Glutamatergic neuron (in vitro differentiated cells): ENCODE measurements at regions not wholly inside any gene's neighbourhood (a gene's known extent, or its start where the extent isn't known, plus 50 kb on each side); places are given as distances from the start of the nearest gene placed in this dataset.

Source experiments
- DNase-seq: peaks from one replicate; pipeline ENCODE4 v3.0.0; 2022
- H3K27ac Mint-ChIP-seq: one replicate; pipeline ENCODE4 v1.8.0; 2020; ENCODE audit warnings: mild to moderate bottlenecking, mixed read lengths, inconsistent platforms; ENCODE audit not compliant: unreplicated experiment
- H3K27me3 Mint-ChIP-seq: one replicate; pipeline ENCODE4 v1.8.0; 2020; ENCODE audit warnings: mild to moderate bottlenecking, moderate library complexity, mixed read lengths, inconsistent platforms; ENCODE audit not compliant: unreplicated experiment
- H3K36me3 Mint-ChIP-seq: one replicate; pipeline ENCODE4 v1.8.0; 2020; ENCODE audit warnings: mild to moderate bottlenecking, mixed read lengths, inconsistent platforms; ENCODE audit not compliant: unreplicated experiment
- H3K4me1 Mint-ChIP-seq: one replicate; pipeline ENCODE4 v1.8.0; 2020; ENCODE audit warnings: mild to moderate bottlenecking, low read depth, mixed read lengths, inconsistent platforms; ENCODE audit not compliant: unreplicated experiment
- H3K4me3 Mint-ChIP-seq: one replicate; pipeline ENCODE4 v1.8.0; 2020; ENCODE audit warnings: mild to moderate bottlenecking, mixed read lengths, inconsistent platforms; ENCODE audit not compliant: unreplicated experiment
- H3K9me3 Mint-ChIP-seq: one replicate; pipeline ENCODE4 v1.8.0; 2020; ENCODE audit warnings: mild to moderate bottlenecking, moderate library complexity, mixed read lengths, inconsistent platforms; ENCODE audit not compliant: unreplicated experiment
- TF ChIP-seq, protein P1 (sequence below): fragments of 200-600 bp; sonication (generic); IDR thresholded peaks from one replicate; pipeline ENCODE4 v1.5.0; 2021; ENCODE audit not compliant: partially characterized antibody, unreplicated experiment

DNA sequence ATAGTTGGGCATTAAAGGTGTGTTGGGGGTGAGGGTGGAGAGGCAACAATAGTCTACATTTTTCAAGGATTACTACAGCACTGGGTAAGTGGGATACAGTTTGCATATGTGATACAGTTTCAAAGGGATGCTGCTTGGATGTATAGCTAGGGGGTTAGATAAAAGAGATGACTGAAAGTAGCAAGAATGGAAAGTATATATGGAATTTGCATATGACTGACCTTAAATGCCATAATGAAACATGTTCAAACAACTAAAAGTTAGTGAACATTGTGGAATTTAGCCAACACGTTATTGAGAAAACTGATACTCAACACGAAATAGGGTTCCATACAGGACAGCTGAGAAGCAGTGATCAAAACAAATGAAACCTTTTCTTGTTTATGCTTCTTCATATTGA is 124.8 kb upstream of the CHRM3 start:
- Mint-ChIP-seq H3K4me3 (no peak overlapping the region), H3K27ac (no peak overlapping the region), H3K4me1 (no peaks in the 10 kb centered on the region), H3K36me3 (no peaks in the 10 kb centered on the region), H3K9me3 (peaks cover 2% of the 10 kb centered on the region), H3K27me3 (no peaks in the 10 kb centered on the region)
- no peak for DNase-seq
- TF ChIP-seq, protein P1, sequence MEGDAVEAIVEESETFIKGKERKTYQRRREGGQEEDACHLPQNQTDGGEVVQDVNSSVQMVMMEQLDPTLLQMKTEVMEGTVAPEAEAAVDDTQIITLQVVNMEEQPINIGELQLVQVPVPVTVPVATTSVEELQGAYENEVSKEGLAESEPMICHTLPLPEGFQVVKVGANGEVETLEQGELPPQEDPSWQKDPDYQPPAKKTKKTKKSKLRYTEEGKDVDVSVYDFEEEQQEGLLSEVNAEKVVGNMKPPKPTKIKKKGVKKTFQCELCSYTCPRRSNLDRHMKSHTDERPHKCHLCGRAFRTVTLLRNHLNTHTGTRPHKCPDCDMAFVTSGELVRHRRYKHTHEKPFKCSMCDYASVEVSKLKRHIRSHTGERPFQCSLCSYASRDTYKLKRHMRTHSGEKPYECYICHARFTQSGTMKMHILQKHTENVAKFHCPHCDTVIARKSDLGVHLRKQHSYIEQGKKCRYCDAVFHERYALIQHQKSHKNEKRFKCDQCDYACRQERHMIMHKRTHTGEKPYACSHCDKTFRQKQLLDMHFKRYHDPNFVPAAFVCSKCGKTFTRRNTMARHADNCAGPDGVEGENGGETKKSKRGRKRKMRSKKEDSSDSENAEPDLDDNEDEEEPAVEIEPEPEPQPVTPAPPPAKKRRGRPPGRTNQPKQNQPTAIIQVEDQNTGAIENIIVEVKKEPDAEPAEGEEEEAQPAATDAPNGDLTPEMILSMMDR: no peak

DNA sequence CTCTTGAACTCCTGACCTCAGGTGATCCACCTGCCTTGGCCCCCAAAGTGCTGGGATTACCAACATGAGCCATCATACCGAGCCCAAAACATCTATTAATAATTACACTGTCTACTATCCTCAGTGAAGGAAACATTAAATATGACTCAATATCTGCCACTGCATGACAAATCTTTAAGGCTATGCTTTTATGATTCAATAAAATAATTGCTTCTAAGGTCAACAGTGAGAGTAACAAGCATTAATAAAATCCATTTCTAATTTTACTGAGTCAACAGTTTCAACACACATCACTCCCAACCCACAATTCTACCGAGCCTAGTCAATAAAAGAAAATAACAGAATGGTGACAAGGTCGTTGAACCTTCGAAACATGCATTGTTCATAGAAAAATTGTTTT is 125.5 kb upstream of the CHRM3 start:
- H3K36me3 Mint-ChIP-seq: no peaks in the 10 kb centered on the region
- H3K27me3 Mint-ChIP-seq: no peaks in the 10 kb centered on the region
- H3K4me1 Mint-ChIP-seq: no peaks in the 10 kb centered on the region
- TF ChIP-seq, protein P1: no peak
- peaks cover 2% of the 10 kb centered on the region for H3K9me3 Mint-ChIP-seq
- H3K27ac Mint-ChIP-seq: no peak overlapping the region
- no peak overlapping the region for H3K4me3 Mint-ChIP-seq
- no peak for DNase-seq

DNA sequence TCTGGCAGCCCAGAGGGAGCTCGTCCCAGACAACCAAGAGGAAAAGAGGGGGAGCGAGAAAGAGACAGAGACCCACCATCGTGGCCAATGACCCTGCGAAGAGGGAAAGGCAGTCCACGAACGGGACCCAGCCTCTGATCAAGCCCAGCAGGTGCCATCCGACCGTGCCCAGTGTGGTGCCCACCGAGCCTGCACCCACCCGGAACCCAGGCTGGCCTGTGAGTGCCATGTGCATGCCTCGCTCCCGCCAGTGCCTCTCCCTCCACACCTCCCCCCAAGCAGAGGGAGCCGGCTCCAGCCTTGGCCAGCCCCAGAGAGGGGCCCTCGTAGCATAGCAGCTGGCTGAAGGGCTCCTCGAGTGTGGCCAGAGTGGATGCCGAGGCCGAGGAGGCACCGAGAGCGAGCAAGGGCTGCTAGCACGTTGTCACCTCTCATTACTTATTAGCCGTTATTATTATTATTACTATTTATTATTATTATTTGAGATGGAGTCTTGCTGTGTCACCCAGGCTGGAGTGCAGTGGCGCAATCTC is 130.7 kb upstream of the CHRM3 start:
- TF ChIP-seq, protein P1: no peak
- Mint-ChIP-seq H3K4me1 (no peaks in the 10 kb centered on the region), H3K27me3 (no peaks in the 10 kb centered on the region), H3K27ac (no peak overlapping the region), H3K4me3 (no peak overlapping the region), H3K36me3 (no peaks in the 10 kb centered on the region), H3K9me3 (peaks cover 2% of the 10 kb centered on the region)
- no peak for DNase-seq

DNA sequence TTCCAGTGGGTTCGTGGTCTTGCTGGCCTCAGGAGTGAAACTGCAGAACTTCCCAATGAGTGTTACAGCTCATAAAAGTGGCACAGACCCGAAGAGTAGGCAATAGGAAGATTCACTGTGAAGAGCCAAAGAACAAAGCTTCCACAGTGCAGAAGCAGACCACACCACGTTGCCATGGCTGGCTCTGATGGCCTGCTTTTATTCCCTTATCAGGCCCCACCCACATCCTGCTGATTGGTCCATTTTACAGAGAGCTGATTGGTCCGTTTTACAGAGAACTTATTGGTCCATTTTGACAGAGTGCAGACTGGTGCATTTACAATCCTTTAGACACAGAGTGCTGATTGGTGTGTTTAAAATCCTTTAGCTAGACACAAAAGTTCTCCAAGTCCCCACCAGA is 131.4 kb upstream of the CHRM3 start:
- TF ChIP-seq, protein P1: no peak
- Mint-ChIP-seq H3K36me3 (no peaks in the 10 kb centered on the region), H3K27ac (no peak overlapping the region)

DNA sequence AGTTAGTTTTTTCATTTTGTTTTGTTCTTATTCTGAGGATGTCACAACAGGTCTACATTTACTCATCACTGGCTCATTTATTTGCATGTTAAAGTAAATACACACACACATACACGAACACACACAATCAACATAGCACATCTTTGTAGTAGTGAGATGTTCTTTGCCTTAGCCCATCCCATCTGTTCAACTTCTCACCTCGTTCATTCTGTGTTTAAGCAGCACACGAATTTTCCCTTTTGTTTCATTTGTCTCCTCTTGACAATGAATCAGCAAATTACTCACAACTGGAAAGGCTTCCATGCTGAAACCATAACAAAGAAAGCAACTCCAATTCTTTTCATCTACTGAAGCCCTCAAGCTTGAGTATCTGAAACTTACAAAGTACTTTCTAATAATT is 133.3 kb upstream of the CHRM3 start:
- TF ChIP-seq, protein P1: no peak
- DNase-seq: no peak
- no peak overlapping the region for H3K4me3 Mint-ChIP-seq
- no peaks in the 10 kb centered on the region for H3K4me1 Mint-ChIP-seq
- H3K9me3 Mint-ChIP-seq: peaks cover 2% of the 10 kb centered on the region
- H3K27me3 Mint-ChIP-seq: no peaks in the 10 kb centered on the region
- H3K27ac Mint-ChIP-seq: no peak overlapping the region
- H3K36me3 Mint-ChIP-seq: no peaks in the 10 kb centered on the region

More for the DNA sequence above, 131.4 kb upstream of the CHRM3 start:
- Mint-ChIP-seq H3K4me3 (no peak overlapping the region), H3K9me3 (peaks cover 2% of the 10 kb centered on the region), H3K4me1 (no peaks in the 10 kb centered on the region), H3K27me3 (no peaks in the 10 kb centered on the region)
- no peak for DNase-seq
